ENCODE measurements at regions not wholly inside any gene's neighbourhood (a gene's known extent, or its start where the extent isn't known, plus 50 kb on each side); places are given as distances from the start of the nearest gene placed in this dataset.

DNA sequence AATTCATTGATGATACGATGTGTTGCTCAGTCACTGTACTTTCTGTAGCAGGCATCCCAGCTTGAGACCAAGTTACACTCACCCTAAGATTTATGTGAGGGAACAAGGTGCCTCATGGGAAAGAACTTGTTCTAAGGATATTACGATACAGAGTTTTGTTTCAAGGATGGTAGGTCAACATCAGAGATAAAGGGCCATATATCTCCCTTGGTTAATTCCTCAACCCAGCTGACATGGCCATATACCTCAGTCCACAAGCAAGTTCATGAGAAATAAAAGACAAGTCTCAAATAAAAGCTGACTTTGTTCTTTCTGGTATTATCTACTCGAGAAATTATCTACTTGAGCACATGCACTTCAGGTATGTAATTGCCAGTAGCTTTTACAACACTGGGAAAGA lies 1535.9 kb upstream of the IGFBP7 start:
- TF ChIP-seq ZNF121 (tag by site-specific recombination; IDR thresholded peaks at IDR 0.05) (no peak), YY1 (tag by site-specific recombination; IDR thresholded peaks at IDR 0.05) (no peak), ZNF623 (tag by site-specific recombination; IDR thresholded peaks at IDR 0.05) (no peak), ZNF202 (tag by site-specific recombination; IDR thresholded peaks at IDR 0.05; ENCODE audit: borderline replicate concordance) (no peak)
- TF ChIP-seq, protein P1, sequence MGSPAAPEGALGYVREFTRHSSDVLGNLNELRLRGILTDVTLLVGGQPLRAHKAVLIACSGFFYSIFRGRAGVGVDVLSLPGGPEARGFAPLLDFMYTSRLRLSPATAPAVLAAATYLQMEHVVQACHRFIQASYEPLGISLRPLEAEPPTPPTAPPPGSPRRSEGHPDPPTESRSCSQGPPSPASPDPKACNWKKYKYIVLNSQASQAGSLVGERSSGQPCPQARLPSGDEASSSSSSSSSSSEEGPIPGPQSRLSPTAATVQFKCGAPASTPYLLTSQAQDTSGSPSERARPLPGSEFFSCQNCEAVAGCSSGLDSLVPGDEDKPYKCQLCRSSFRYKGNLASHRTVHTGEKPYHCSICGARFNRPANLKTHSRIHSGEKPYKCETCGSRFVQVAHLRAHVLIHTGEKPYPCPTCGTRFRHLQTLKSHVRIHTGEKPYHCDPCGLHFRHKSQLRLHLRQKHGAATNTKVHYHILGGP (tag by site-specific recombination; IDR thresholded peaks at IDR 0.05) = no peak
- TF ChIP-seq, protein P2, sequence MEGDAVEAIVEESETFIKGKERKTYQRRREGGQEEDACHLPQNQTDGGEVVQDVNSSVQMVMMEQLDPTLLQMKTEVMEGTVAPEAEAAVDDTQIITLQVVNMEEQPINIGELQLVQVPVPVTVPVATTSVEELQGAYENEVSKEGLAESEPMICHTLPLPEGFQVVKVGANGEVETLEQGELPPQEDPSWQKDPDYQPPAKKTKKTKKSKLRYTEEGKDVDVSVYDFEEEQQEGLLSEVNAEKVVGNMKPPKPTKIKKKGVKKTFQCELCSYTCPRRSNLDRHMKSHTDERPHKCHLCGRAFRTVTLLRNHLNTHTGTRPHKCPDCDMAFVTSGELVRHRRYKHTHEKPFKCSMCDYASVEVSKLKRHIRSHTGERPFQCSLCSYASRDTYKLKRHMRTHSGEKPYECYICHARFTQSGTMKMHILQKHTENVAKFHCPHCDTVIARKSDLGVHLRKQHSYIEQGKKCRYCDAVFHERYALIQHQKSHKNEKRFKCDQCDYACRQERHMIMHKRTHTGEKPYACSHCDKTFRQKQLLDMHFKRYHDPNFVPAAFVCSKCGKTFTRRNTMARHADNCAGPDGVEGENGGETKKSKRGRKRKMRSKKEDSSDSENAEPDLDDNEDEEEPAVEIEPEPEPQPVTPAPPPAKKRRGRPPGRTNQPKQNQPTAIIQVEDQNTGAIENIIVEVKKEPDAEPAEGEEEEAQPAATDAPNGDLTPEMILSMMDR (tag by site-specific recombination; IDR thresholded peaks at IDR 0.05) = no peak
- TF ChIP-seq, protein P3, sequence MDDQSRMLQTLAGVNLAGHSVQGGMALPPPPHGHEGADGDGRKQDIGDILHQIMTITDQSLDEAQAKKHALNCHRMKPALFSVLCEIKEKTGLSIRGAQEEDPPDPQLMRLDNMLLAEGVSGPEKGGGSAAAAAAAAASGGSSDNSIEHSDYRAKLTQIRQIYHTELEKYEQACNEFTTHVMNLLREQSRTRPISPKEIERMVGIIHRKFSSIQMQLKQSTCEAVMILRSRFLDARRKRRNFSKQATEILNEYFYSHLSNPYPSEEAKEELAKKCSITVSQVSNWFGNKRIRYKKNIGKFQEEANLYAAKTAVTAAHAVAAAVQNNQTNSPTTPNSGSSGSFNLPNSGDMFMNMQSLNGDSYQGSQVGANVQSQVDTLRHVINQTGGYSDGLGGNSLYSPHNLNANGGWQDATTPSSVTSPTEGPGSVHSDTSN (CRISPR knock-in tag; IDR thresholded peaks at IDR 0.05) = no peak
